IMR-90 (cell line): ENCODE measurements at regions not wholly inside any gene's neighbourhood (a gene's known extent, or its start where the extent isn't known, plus 50 kb on each side); places are given as distances from the start of the nearest gene placed in this dataset.

Experiments used
- ATAC-seq: fragments of 200-7000 bp; cut with Tn5 transposase; 2 replicates; pipeline ENCODE4 v1.9.1; 2020; ENCODE audit warnings: low read depth, mild to moderate bottlenecking, moderate library complexity
- BruUV-seq: library from RNA; stranded (reverse); fragments of 400-500 nt; replicated peaks from 2 replicates; lab custom pipeline; 2021; lab: Mats Ljungman, UMichigan
- CTCF ChIA-PET: fragments of 300-600 bp; formaldehyde crosslinking; extraction: SDS; loops from one replicate; lab custom pipeline; 2021; ENCODE audit warnings: antibody characterized with exemption; lab: Yijun Ruan, JAX
- POLR2A ChIA-PET: fragments of 300-600 bp; sonication (Branson Sonifier 250); formaldehyde crosslinking; loops from one replicate; lab custom pipeline; 2022; ENCODE audit warnings: antibody characterized with exemption; ENCODE audit not compliant: unreplicated experiment; lab: Charles Lee
- DNase-seq: peaks from one replicate; pipeline ENCODE4 v3.0.0; 2013
- H2AFZ ChIP-seq: replicated peaks from 2 replicates; pipeline ENCODE3; 2013; ENCODE audit warnings: low read length, mild to moderate bottlenecking; ENCODE audit not compliant: poor library complexity
- H2AK5ac ChIP-seq: 2 replicates; pipeline ENCODE4 v1.6.1; 2013; ENCODE audit warnings: low read depth, low read length, inconsistent platforms
- H2AK9ac ChIP-seq: replicated peaks from 2 replicates; pipeline ENCODE3; 2013; ENCODE audit warnings: mild to moderate bottlenecking, low read depth, low read length, moderate library complexity; ENCODE audit not compliant: poor library complexity
- H2BK120ac ChIP-seq: 2 replicates; pipeline ENCODE4 v1.6.1; 2013; ENCODE audit warnings: low read depth, low read length, inconsistent platforms
- H2BK15ac ChIP-seq: 3 replicates; pipeline ENCODE4 v1.6.1; 2013; ENCODE audit warnings: low read depth, low read length, inconsistent platforms
- H2BK20ac ChIP-seq: 2 replicates; pipeline ENCODE4 v1.6.1; 2013; ENCODE audit warnings: low read depth, mild to moderate bottlenecking, inconsistent platforms, low read length, moderate library complexity
- H2BK5ac ChIP-seq: 2 replicates; pipeline ENCODE4 v1.6.1; 2013; ENCODE audit warnings: mild to moderate bottlenecking, low read depth, low read length, inconsistent platforms; ENCODE audit not compliant: poor library complexity, severe bottlenecking
- H3K14ac ChIP-seq: replicated peaks from 2 replicates; pipeline ENCODE4 v1.6.1; 2013; ENCODE audit warnings: low read depth, low read length, inconsistent platforms
- H3K18ac ChIP-seq: 2 replicates; pipeline ENCODE4 v1.6.1; 2013; ENCODE audit warnings: low read depth, low read length, control low read depth
- H3K23ac ChIP-seq: 2 replicates; pipeline ENCODE4 v1.6.1; 2013; ENCODE audit warnings: low read depth, low read length, inconsistent platforms
- H3K27ac ChIP-seq: 2 replicates; pipeline ENCODE4 v1.5.1; 2013; ENCODE audit warnings: mild to moderate bottlenecking, control low read depth, low read length; ENCODE audit not compliant: insufficient read depth
- H3K27me3 ChIP-seq: 2 replicates; pipeline ENCODE4 v1.6.1; 2013; ENCODE audit warnings: low read length; ENCODE audit not compliant: control insufficient read depth, insufficient read depth
- H3K36me3 ChIP-seq: 2 replicates; pipeline ENCODE4 v1.6.1; 2013; ENCODE audit warnings: low read length, mixed read lengths; ENCODE audit not compliant: control insufficient read depth, insufficient read depth
- H3K4ac ChIP-seq: 2 replicates; pipeline ENCODE4 v1.6.1; 2013; ENCODE audit warnings: low read depth, low read length, inconsistent platforms
- H3K4me1 ChIP-seq: 2 replicates; pipeline ENCODE4 v1.6.1; 2013; ENCODE audit warnings: low read length, mixed read lengths; ENCODE audit not compliant: control insufficient read depth, insufficient read depth
- H3K4me2 ChIP-seq: 2 replicates; pipeline ENCODE4 v1.6.1; 2013; ENCODE audit warnings: low read depth, mild to moderate bottlenecking, control low read depth, low read length, moderate library complexity
- H3K4me3 ChIP-seq: 2 replicates; pipeline ENCODE4 v1.5.1; 2013; ENCODE audit warnings: low read depth, mild to moderate bottlenecking, control low read depth, low read length, moderate library complexity; ENCODE audit not compliant: insufficient read depth
- H3K56ac ChIP-seq: 2 replicates; pipeline ENCODE4 v1.6.1; 2013; ENCODE audit warnings: low read length, inconsistent platforms; ENCODE audit not compliant: insufficient read depth; ENCODE audit errors: extremely low read depth
- H3K79me1 ChIP-seq, 2 experiments: 2 replicates each; pipeline ENCODE4 v1.6.1; 2013; ENCODE audit warnings: low read length in 2 of 2, inconsistent platforms in 1 of 2, low read depth in 1 of 2
- H3K9ac ChIP-seq: 2 replicates; pipeline ENCODE4 v1.6.1; 2013; ENCODE audit warnings: low read depth, low read length, control low read depth
- H3K9me1 ChIP-seq: 2 replicates; pipeline ENCODE4 v1.6.1; 2013; ENCODE audit warnings: low read length, inconsistent platforms; ENCODE audit not compliant: insufficient read depth
- H3K9me3 ChIP-seq: 2 replicates; pipeline ENCODE4 v1.6.1; 2013; ENCODE audit warnings: low read length; ENCODE audit not compliant: control insufficient read depth, insufficient read depth
- H4K20me1 ChIP-seq: 2 replicates; pipeline ENCODE4 v1.6.1; 2013; ENCODE audit warnings: low read length, inconsistent platforms; ENCODE audit not compliant: insufficient read depth
- H4K5ac ChIP-seq: 2 replicates; pipeline ENCODE4 v1.6.1; 2013; ENCODE audit warnings: mild to moderate bottlenecking, low read depth, low read length, control low read depth
- H4K8ac ChIP-seq, 2 experiments: 2 replicates each; pipeline ENCODE4 v1.6.1; 2013; ENCODE audit warnings: low read depth in 2 of 2, low read length in 2 of 2, control low read depth in 1 of 2, inconsistent platforms in 1 of 2
- H4K91ac ChIP-seq: 2 replicates; pipeline ENCODE4 v1.6.1; 2013; ENCODE audit warnings: low read depth, low read length, inconsistent platforms; ENCODE audit not compliant: insufficient read depth
- FOS ChIP-seq: fragments of 150-350 bp; IDR thresholded peaks from 2 replicates; pipeline ENCODE4 v1.6.1; 2016; ENCODE audit warnings: low read depth, low read length
- RCOR1 ChIP-seq: IDR thresholded peaks from 2 replicates; pipeline ENCODE4 v1.6.1; 2012; ENCODE audit warnings: mild to moderate bottlenecking, low read length, improper control_type of control experiment; ENCODE audit not compliant: insufficient replicate concordance
- RFX5 ChIP-seq: IDR thresholded peaks from 2 replicates; pipeline ENCODE4 v1.8.0; 2012; ENCODE audit warnings: low read depth, mild to moderate bottlenecking, low read length, moderate library complexity
- USF2 ChIP-seq: fragments of 150-350 bp; IDR thresholded peaks from 2 replicates; pipeline ENCODE4 v1.6.1; 2017; ENCODE audit warnings: mild to moderate bottlenecking, antibody characterized with exemption, low read length, low read depth
- WGBS, 2 experiments: methylation state at CpG; one replicate each; pipeline versions ENCODE4 v1.1.5 to v1.1.7; 2013; ENCODE audit warnings: missing lambda C conversion rate in 2 of 2; ENCODE audit not compliant: insufficient read length in 1 of 2; ENCODE audit errors: extremely low coverage in 2 of 2; 5-methylcytosine and 5-hydroxymethylcytosine counted together
- dilution Hi-C: fragments of 300-500 bp; cut with HindIII; formaldehyde crosslinking; loops from one replicate; pipeline ENCODE4 v1.14.3; 2018; ENCODE audit warnings: low sequenced_read_pairs; ENCODE audit not compliant: unreplicated experiment
- in situ Hi-C: fragments of 300-500 bp; cut with MboI; formaldehyde crosslinking; loops from 3 replicates; pipeline ENCODE4 v1.14.3; 2019; ENCODE audit warnings: low sequenced_read_pairs, inconsistent platforms, mixed read lengths
- intact Hi-C: fragments of 100-400 bp; cut with micrococcal nuclease; formaldehyde crosslinking; loops from 2 replicates; pipeline ENCODE4 v1.10.0; 2022

GRCh38 chr3:104269771-104270170, 1096.9 kb upstream of the ALCAM start:
- in situ Hi-C loops = loop anchor here (10.0 kb wide), 2 partner anchors 1095 to 1245 kb away; partner anchors contain the start of gene ALCAM
- CTCF ChIA-PET = no interaction called here

More at GRCh38 chr3:104269771-104270170, 1096.9 kb upstream of the ALCAM start:
- Histone ChIP-seq H2BK5ac (no peak overlapping the region), H4K91ac (no peak overlapping the region), H3K27ac (no peak overlapping the region), H3K9me3 (no peaks in the 10 kb centered on the region), H3K4me2 (no peak overlapping the region), H3K4ac (no peak overlapping the region), H4K8ac (no peak overlapping the region), H3K27me3 (no peaks in the 10 kb centered on the region; the same call in 1 of the 2 replicates), H3K23ac (no peak overlapping the region), H3K14ac (no peak overlapping the region), H3K4me1 (no peaks in the 10 kb centered on the region), H2BK15ac (no peak overlapping the region), H3K56ac (no peak overlapping the region), H2BK20ac (no peak overlapping the region), H3K18ac (no peak overlapping the region), H4K20me1 (no peaks in the 10 kb centered on the region), H3K79me1 (no peaks in the 10 kb centered on the region), H2AK5ac (no peak overlapping the region), H3K4me3 (no peak overlapping the region), H3K9me1 (no peaks in the 10 kb centered on the region), H4K5ac (no peak overlapping the region), H2AK9ac (no peak overlapping the region), H3K36me3 (no peaks in the 10 kb centered on the region), H3K9ac (no peak overlapping the region), H2BK120ac (no peak overlapping the region), H2AFZ (no peak overlapping the region)
- BruUV-seq = no TSS peak
- POLR2A ChIA-PET = no interaction called here
- no CpG with 5 or more reads among the region's 6 CpGs for WGBS, 2 experiments
- TF ChIP-seq FOS = no peak
- no peak for TF ChIP-seq USF2
- no peak for TF ChIP-seq RCOR1
- no peak for TF ChIP-seq RFX5
- DNase-seq (no peak), ATAC-seq (no peak)
- intact Hi-C loops (loop anchor here (5.0 to 10.0 kb wide), 3 partner anchors 295 to 1395 kb away; no protein-coding TSS in a partner anchor), dilution Hi-C loops (no loop called here)
